Calu3 (cell line): ENCODE measurements at regions not wholly inside any gene's neighbourhood (a gene's known extent, or its start where the extent isn't known, plus 50 kb on each side); places are given as distances from the start of the nearest gene placed in this dataset.

Experiments used
- BruUV-seq: library from RNA; stranded (reverse); fragments of 400-500 nt; replicated peaks from 2 replicates; lab custom pipeline; 2021; lab: Mats Ljungman, UMichigan
- CTCF ChIA-PET: fragments of 300-600 bp; sonication (Branson Sonifier 250); formaldehyde crosslinking; loops from one replicate; lab custom pipeline; 2022; ENCODE audit warnings: antibody characterized with exemption; lab: Charles Lee
- DNase-seq: peaks from one replicate; pipeline ENCODE4 v3.0.0; 2022
- H3K27ac Mint-ChIP-seq: one replicate; pipeline ENCODE4 v1.8.0; 2022; ENCODE audit warnings: mixed read lengths; ENCODE audit not compliant: unreplicated experiment
- H3K27me3 Mint-ChIP-seq: one replicate; pipeline ENCODE4 v1.8.0; 2022; ENCODE audit warnings: mixed read lengths; ENCODE audit not compliant: unreplicated experiment
- H3K36me3 Mint-ChIP-seq: one replicate; pipeline ENCODE4 v1.8.0; 2022; ENCODE audit warnings: mild to moderate bottlenecking, moderate library complexity, mixed read lengths; ENCODE audit not compliant: insufficient read depth, unreplicated experiment
- H3K4me1 Mint-ChIP-seq: one replicate; pipeline ENCODE4 v1.8.0; 2022; ENCODE audit warnings: mild to moderate bottlenecking, low read depth, mixed read lengths; ENCODE audit not compliant: unreplicated experiment
- H3K4me3 Mint-ChIP-seq: one replicate; pipeline ENCODE4 v1.8.0; 2022; ENCODE audit warnings: mild to moderate bottlenecking, low read depth, moderate library complexity, mixed read lengths; ENCODE audit not compliant: unreplicated experiment
- H3K9me3 Mint-ChIP-seq: one replicate; pipeline ENCODE4 v1.8.0; 2022; ENCODE audit warnings: low read depth, mixed read lengths; ENCODE audit not compliant: unreplicated experiment
- CTCF ChIP-seq: fragments of 200-600 bp; IDR thresholded peaks from one replicate; pipeline ENCODE4 v1.8.0; 2022; ENCODE audit warnings: antibody characterized with exemption; ENCODE audit not compliant: unreplicated experiment
- intact Hi-C: fragments of 100-400 bp; cut with micrococcal nuclease; formaldehyde crosslinking; loops from one replicate; pipeline ENCODE4 v1.10.0; 2022; ENCODE audit not compliant: unreplicated experiment

- no TSS peak for BruUV-seq
- no peak for DNase-seq
- no peak for TF ChIP-seq CTCF
- H3K27ac Mint-ChIP-seq: no peak overlapping the region
- intact Hi-C loops: no loop called here
- H3K9me3 Mint-ChIP-seq: peaks cover 9% of the 10 kb centered on the region
- H3K4me1 Mint-ChIP-seq: no peaks in the 10 kb centered on the region
- H3K4me3 Mint-ChIP-seq: no peak overlapping the region
- H3K36me3 Mint-ChIP-seq: no peaks in the 10 kb centered on the region
- no peaks in the 10 kb centered on the region for H3K27me3 Mint-ChIP-seq
- CTCF ChIA-PET: no interaction called here
These were observed 461.0 kb downstream of the ADAMTS20 start for GRCh38 chr12:43090981-43091380.

GRCh38 chr12:43087195-43088091, 464.6 kb downstream of the ADAMTS20 start:
- H3K9me3 Mint-ChIP-seq: peaks cover 11% of the 10 kb centered on the region
- no TSS peak for BruUV-seq

GRCh38 chr12:43079476-43079875, 472.5 kb downstream of the ADAMTS20 start:
- TF ChIP-seq CTCF: no peak
- BruUV-seq: no TSS peak
- no peaks in the 10 kb centered on the region for H3K9me3 Mint-ChIP-seq
- no peak overlapping the region for H3K4me3 Mint-ChIP-seq
- no peaks in the 10 kb centered on the region for H3K27me3 Mint-ChIP-seq
- intact Hi-C loops: no loop called here
- no peaks in the 10 kb centered on the region for H3K4me1 Mint-ChIP-seq
- DNase-seq: no peak
- CTCF ChIA-PET: no interaction called here
- peak overlapping the region; percentile 63 for H3K27ac Mint-ChIP-seq
- H3K36me3 Mint-ChIP-seq: no peaks in the 10 kb centered on the region

More at GRCh38 chr12:43087195-43088091, 464.6 kb downstream of the ADAMTS20 start:
- Mint-ChIP-seq H3K36me3 (no peaks in the 10 kb centered on the region), H3K27ac (no peak overlapping the region), H3K4me1 (no peaks in the 10 kb centered on the region), H3K27me3 (no peaks in the 10 kb centered on the region), H3K4me3 (no peak overlapping the region)
- CTCF ChIA-PET: no interaction called here
- intact Hi-C loops: no loop called here
- TF ChIP-seq CTCF: no peak
- no peak for DNase-seq

GRCh38 chr12:43078976-43079375, 473.0 kb downstream of the ADAMTS20 start:
- no TSS peak for BruUV-seq
- no peak for DNase-seq
- TF ChIP-seq CTCF: no peak
- intact Hi-C loops: no loop called here
- Mint-ChIP-seq H3K4me3 (no peak overlapping the region), H3K36me3 (no peaks in the 10 kb centered on the region), H3K4me1 (no peaks in the 10 kb centered on the region), H3K27me3 (no peaks in the 10 kb centered on the region), H3K27ac (peak overlapping the region; percentile 63), H3K9me3 (no peaks in the 10 kb centered on the region)
- CTCF ChIA-PET: no interaction called here
